Skin epidermis (tissue), 12 donors: ENCODE measurements at regions not wholly inside any gene's neighbourhood (a gene's known extent, or its start where the extent isn't known, plus 50 kb on each side); places are given as distances from the start of the nearest gene placed in this dataset.
"Not testable (repeated sequence)": the region's sequence is repeated elsewhere in the genome, so short reads cannot be mapped to it uniquely, and the experiment has no call there.

Source experiments
- H3K27ac ChIP-seq, 21 experiments: fragments of 200-600 bp; sonication (generic) in 11 of 21; one replicate each; pipeline ENCODE4 v1.5.0; 2020; ENCODE audit warnings: mild to moderate bottlenecking in 3 of 21, inconsistent platforms in 2 of 21, moderate library complexity in 2 of 21
- H3K4me3 ChIP-seq, 7 experiments: fragments of 200-600 bp; sonication (generic) in 2 of 7; one replicate each; pipeline ENCODE4 v1.5.0; 2020; ENCODE audit warnings: inconsistent platforms in 2 of 7, mild to moderate bottlenecking in 2 of 7, moderate library complexity in 1 of 7

GRCh38 chr1:185487936-185488335 is 170.9 kb upstream of the IVNS1ABP start:
- Histone ChIP-seq H3K4me3 (no peak overlapping the region), H3K27ac (peak overlapping the region in 3 of 21 experiments; percentile 17 to 70 (median 19))

DNA sequence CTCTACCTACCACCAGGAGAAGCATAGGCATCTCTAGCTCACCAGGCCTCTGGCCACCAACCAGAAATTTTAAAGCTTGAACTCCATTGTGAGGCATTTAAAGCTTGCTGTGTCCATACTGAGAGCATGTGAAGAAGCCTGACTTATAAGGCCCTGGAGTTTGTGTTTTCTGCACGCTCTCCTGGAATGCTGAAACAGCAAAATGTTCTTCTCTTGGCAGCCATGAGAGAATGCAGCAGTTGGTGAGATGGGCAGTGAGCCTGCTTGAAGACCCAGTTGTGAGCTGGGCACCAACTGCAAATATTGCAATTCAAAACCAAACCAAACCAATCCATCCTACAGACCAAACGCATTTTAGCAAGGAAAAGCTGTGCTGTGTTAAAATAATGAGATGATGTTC is 170.0 kb upstream of the IVNS1ABP start:
- Histone ChIP-seq H3K4me3 (no peak overlapping the region), H3K27ac (no peak overlapping the region)

DNA sequence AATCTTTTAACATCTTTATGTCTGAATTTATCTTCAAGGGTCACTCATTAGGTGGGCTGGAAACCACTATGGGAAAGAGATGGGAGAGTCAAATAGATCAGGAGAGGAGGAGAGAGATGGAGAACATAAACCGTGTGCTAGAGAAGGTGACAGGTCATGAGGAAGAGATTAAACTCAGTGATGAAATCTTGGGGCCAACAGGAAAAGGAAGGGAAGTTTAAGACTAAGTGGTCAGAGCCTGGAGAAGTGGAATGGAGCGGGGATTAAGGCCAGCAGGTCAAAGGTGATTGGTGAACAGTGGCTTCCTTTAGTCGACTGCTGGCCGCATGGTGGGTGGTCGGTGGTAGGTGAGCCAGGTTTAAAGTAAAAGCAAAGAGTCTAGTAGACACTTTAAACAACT is 169.3 kb upstream of the IVNS1ABP start:
- no peak overlapping the region for H3K4me3 ChIP-seq
- no peak overlapping the region for H3K27ac ChIP-seq

DNA sequence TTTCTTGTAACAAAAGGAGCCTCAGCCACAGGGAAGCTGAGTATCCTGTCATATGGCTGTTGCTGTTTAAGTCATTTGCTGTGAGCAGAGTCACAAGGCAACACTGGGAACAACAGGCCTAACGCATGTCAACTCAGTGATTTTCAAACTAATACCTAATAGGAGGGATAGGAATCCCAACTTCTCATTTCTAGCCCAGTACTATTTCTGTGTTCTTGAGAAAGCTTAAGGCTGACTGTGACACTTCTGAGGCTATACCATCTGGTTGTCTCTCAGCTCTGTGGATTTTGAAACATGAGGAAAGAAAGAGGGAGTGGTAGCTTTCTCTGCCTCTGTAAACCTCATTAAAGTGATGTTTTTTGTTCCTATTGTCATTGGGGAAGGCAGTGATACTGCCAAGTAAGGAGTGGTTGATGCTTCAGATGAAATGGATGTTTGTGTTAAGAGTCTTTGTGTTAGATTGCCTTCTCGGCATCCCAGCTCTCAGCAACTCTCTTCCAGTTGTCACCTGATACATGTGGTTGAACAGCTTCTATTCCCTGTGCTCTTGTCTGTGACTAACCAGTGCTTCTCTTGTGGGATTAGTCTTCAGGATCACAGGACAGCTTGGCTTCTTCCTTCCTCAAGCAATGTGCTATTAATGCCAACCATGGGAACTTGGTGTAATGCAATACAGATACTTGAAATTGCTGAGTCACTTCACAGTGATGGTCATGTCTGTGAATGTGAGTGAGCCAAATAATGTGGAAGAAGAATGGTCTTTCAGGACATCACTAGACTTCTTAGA is 166.8 kb upstream of the IVNS1ABP start:
- no peak overlapping the region for H3K4me3 ChIP-seq
- H3K27ac ChIP-seq: peak overlapping the region in 17 of 21 experiments; percentile 22 to 82 (median 64)

DNA sequence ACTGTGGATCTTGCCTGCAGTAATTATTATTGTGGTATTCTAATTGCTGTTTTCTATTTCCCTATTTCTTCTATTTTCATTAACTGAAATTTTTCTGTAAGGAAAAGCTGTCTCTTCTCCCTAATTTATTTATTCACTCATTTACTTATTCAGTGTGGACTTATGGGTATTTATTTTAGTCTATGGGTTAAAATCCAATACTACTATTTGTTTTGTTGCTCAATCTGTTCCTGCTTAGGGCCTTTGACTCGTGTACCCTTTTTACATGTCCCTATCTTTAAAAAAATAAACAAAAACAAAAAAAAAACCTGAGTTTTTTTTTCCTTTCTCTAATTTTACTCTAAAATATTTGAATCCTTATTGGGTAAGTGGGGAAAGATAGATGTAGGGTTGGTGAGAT is 166.2 kb upstream of the IVNS1ABP start:
- H3K4me3 ChIP-seq: no peak overlapping the region
- peak overlapping the region in 17 of 21 experiments; percentile 22 to 82 (median 64) for H3K27ac ChIP-seq

GRCh38 chr1:185480545-185480944 is 163.5 kb upstream of the IVNS1ABP start:
- Histone ChIP-seq H3K4me3 (no peak overlapping the region), H3K27ac (no peak overlapping the region)

- Histone ChIP-seq H3K4me3 (no peak overlapping the region), H3K27ac (no peak overlapping the region)
Measured at GRCh38 chr1:185479796-185480195, 162.8 kb upstream of the IVNS1ABP start.

GRCh38 chr1:185478877-185479276 is 161.8 kb upstream of the IVNS1ABP start:
- no peak overlapping the region for H3K4me3 ChIP-seq
- no peak overlapping the region for H3K27ac ChIP-seq

DNA sequence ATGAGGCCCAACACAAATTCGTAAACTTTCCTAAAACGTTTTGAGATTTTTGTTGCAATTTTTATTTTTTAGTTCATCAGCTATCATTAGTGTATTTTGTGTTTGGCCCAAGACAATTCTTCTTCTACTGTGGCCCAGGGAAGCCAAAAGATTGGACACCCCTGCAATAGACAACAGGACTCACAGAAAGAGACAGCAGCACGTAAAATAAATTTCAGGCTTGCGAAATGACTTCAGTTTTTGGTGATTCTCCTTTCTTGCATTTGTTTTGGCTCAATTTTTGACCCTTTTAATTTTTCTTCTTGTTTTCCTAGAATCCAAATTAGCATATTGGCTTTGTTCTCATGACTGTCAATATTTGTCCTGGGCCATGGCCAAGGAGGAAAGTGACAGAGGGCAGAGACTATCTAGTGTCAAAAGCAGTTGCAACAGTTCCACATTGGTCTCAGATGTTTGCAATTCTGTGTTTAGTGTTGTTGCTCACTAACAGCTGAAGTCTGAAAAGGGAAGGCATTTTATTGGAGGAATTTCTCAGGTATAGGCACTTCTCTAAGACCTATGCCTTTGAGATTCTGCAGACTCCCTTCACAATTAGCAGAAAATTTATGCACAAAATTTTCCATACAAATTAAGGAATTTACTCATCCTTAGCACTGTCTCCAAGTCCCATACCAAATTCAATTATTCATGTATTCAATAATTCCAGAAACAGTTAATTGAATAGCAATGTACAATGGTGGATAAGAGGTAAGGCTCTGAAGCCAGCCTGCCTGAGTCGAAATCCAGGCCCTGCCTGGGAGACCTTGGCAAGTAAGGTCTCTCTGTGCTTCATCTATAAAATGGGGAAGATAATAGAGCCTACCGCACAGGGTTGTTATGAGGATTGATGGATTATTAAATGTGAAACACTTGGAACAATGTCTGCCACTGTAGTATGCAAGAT is 160.9 kb upstream of the IVNS1ABP start:
- no peak overlapping the region for H3K27ac ChIP-seq
- H3K4me3 ChIP-seq: no peak overlapping the region

DNA sequence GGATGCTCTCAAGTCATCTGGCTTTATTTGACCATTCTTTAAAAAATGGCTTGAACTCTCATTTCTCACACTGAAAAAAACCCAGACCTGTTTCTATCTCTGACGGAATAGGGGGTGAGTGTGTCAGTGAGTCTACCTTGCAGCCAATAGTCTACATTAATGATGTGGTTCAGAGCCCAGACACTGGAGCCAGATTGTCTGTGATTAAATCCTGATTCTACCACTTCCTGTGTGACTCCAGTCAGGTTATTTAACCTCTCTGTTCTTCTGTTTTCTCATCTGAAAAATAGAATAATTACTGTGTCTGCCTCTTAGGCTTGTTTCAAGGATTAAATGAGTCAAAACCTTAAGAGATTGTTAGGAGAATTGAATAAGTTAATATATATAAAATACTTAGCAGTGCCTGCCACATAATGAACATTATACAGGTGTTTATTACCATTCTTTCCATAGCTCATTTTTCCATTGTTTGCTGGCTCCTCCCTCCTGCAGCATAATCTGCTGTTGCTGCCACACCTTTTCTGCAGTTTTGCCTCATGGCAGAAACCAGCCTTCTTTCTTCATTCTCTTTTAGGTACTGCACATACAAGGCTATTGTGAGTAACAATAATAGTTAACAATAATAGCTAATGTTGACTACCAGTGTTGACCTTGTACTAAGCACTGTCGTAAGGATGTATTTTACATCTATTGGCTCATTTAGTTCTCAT is 157.6 kb upstream of the IVNS1ABP start:
- no peak overlapping the region for H3K4me3 ChIP-seq
- H3K27ac ChIP-seq: no peak overlapping the region

GRCh38 chr1:185473186-185473585 is 156.1 kb upstream of the IVNS1ABP start:
- Histone ChIP-seq H3K4me3 (no peak overlapping the region), H3K27ac (no peak overlapping the region)

- Histone ChIP-seq H3K27ac (no peak overlapping the region), H3K4me3 (no peak overlapping the region)
Measured at GRCh38 chr1:185468626-185469025, 151.6 kb upstream of the IVNS1ABP start.

- no peak overlapping the region for H3K27ac ChIP-seq
Measured at GRCh38 chr1:185467122-185467521, 150.1 kb upstream of the IVNS1ABP start.

DNA sequence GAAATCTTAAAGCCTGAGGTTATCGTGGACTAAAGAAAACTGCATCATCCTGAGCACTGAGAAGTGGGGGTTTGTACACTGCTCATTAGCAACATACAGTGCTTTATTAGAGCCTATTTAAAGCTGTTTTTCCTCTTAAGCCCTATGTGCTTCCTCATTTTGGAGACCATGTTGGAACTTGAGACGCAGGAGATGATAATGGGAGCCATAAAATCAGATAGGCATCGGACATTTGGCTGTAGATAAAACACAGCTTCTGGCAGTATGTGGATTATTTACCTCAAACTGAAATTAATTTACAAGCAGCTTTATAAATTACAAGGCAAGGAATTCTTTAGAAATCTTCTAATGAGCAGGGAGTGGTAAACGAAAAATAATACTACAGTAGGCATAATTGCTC is 147.7 kb upstream of the IVNS1ABP start:
- H3K27ac ChIP-seq: no peak overlapping the region
- H3K4me3 ChIP-seq: no peak overlapping the region

More at GRCh38 chr1:185467122-185467521, 150.1 kb upstream of the IVNS1ABP start:
- no peak overlapping the region for H3K4me3 ChIP-seq

- Histone ChIP-seq H3K4me3 (no peak overlapping the region), H3K27ac (no peak overlapping the region)
Measured at GRCh38 chr1:185463433-185463832, 146.4 kb upstream of the IVNS1ABP start.

GRCh38 chr1:185463011-185463410 is 146.0 kb upstream of the IVNS1ABP start:
- Histone ChIP-seq H3K4me3 (no peak overlapping the region), H3K27ac (no peak overlapping the region)

- H3K4me3 ChIP-seq, H3K27ac ChIP-seq: not testable (repeated sequence)
Measured at GRCh38 chr1:185460723-185461122, 143.7 kb upstream of the IVNS1ABP start.

- H3K4me3 ChIP-seq: no peak overlapping the region
- no peak overlapping the region for H3K27ac ChIP-seq
Measured at GRCh38 chr1:185459141-185459540, 142.1 kb upstream of the IVNS1ABP start.

GRCh38 chr1:185458670-185459069 is 141.6 kb upstream of the IVNS1ABP start:
- no peak overlapping the region for H3K27ac ChIP-seq
- H3K4me3 ChIP-seq: no peak overlapping the region

- H3K4me3 ChIP-seq: no peak overlapping the region
- no peak overlapping the region for H3K27ac ChIP-seq
Measured at GRCh38 chr1:185453496-185454192, 136.6 kb upstream of the IVNS1ABP start.
